K562 (cell line): ENCODE measurements at regions not wholly inside any gene's neighbourhood (a gene's known extent, or its start where the extent isn't known, plus 50 kb on each side); places are given as distances from the start of the nearest gene placed in this dataset.

ENCODE experiments used
- ATAC-seq: fragments of 200-7000 bp; cut with Tn5 transposase; 3 replicates; pipeline ENCODE4 v1.9.1; 2020; ENCODE audit warnings: moderate library complexity
- BruUV-seq: library from RNA; stranded (reverse); fragments of 400-500 nt; replicated peaks from 2 replicates; lab custom pipeline; 2021; lab: Mats Ljungman, UMichigan
- CTCF ChIA-PET: fragments of 300-600 bp; formaldehyde crosslinking; extraction: SDS; loops from one replicate; lab custom pipeline; 2021; ENCODE audit warnings: low intra/inter-chr PET ratio; lab: Yijun Ruan, JAX
- POLR2A ChIA-PET: fragments of 300-600, 350-650 bp; sonication (Branson Sonifier 250); formaldehyde crosslinking; extraction: SDS; loops from one replicate; lab custom pipeline; 2021; ENCODE audit warnings: antibody characterized with exemption, inconsistent platforms; lab: Yijun Ruan, JAX
- DNase-seq, 4 experiments: peaks; one replicate each; pipeline versions ENCODE4 v3.0.0 to v3.0.0-alpha.2; 2011 to 2018; ENCODE audit warnings: low spot score in 3 of 4, mixed read lengths in 3 of 4; ENCODE audit errors: extremely low read depth in 1 of 4
- FAIRE-seq: peaks from 2 replicates; lab custom pipeline; 2011; peaks lifted over from hg19 to GRCh38; lab: Jason Lieb, UNC
- H2AFZ ChIP-seq: 2 replicates; pipeline ENCODE4 v1.6.0; 2011; ENCODE audit warnings: low read depth, low read length, control low read depth, inconsistent platforms
- H3K27ac ChIP-seq: fragments of 200-600 bp; 3 replicates; pipeline ENCODE4 v1.8.0; 2011; ENCODE audit warnings: low read depth, mild to moderate bottlenecking, control low read depth, inconsistent platforms, low read length, moderate library complexity, mixed read lengths; ENCODE audit errors: extremely low read depth
- H3K27me3 ChIP-seq, 2 experiments: fragments of 300-600 bp in 1 of 2; 2 replicates in 1 of 2; 3 replicates in 1 of 2; pipeline versions ENCODE4 v1.6.0 to v1.8.0; 2011; ENCODE audit warnings: inconsistent platforms in 2 of 2, low read length in 2 of 2, mild to moderate bottlenecking in 1 of 2, mixed read lengths in 1 of 2, moderate library complexity in 1 of 2; ENCODE audit not compliant: control insufficient read depth in 2 of 2, insufficient read depth in 2 of 2
- H3K36me3 ChIP-seq: fragments of 300-600 bp; 3 replicates; pipeline ENCODE4 v1.8.0; 2011; ENCODE audit warnings: mild to moderate bottlenecking, low read length, inconsistent platforms; ENCODE audit not compliant: control insufficient read depth, insufficient read depth
- H3K4me1 ChIP-seq, 2 experiments: fragments of 200-600 bp in 1 of 2; replicated peaks in 1 of 2; 2 replicates in 1 of 2; 3 replicates in 1 of 2; pipeline versions ENCODE4 v1.5.1 to v1.8.0; 2011; ENCODE audit warnings: inconsistent platforms in 2 of 2, low read length in 2 of 2, mild to moderate bottlenecking in 1 of 2, mixed read lengths in 1 of 2, moderate library complexity in 1 of 2; ENCODE audit not compliant: control insufficient read depth in 2 of 2, insufficient read depth in 2 of 2
- H3K4me2 ChIP-seq: 2 replicates; pipeline ENCODE4 v1.6.1; 2011; ENCODE audit warnings: low read length, control low read depth, inconsistent platforms, mixed read lengths; ENCODE audit not compliant: insufficient read depth
- H3K4me3 ChIP-seq: fragments of 200-600 bp; sonication (generic), shearing (Covaris generic); 2 replicates; pipeline ENCODE4 v1.5.1; 2016; ENCODE audit warnings: control low read depth, inconsistent platforms
- H3K79me2 ChIP-seq: fragments of 200-600 bp; 3 replicates; pipeline ENCODE4 v1.8.0; 2011; ENCODE audit warnings: low read length, inconsistent platforms; ENCODE audit not compliant: control insufficient read depth, insufficient read depth
- H3K9ac ChIP-seq, 2 experiments: 2 replicates each; pipeline versions ENCODE4 v1.6.0 to v1.6.1; 2011; ENCODE audit warnings: low read depth in 2 of 2, low read length in 2 of 2, control low read depth in 1 of 2, inconsistent platforms in 1 of 2, mild to moderate bottlenecking in 1 of 2, mixed read lengths in 1 of 2; ENCODE audit not compliant: insufficient read depth in 1 of 2
- H3K9me1 ChIP-seq: one replicate; pipeline ENCODE4 v1.6.0; 2011; ENCODE audit warnings: inconsistent platforms, mild to moderate bottlenecking, low read length, moderate library complexity; ENCODE audit not compliant: control insufficient read depth, insufficient read depth
- H3K9me3 ChIP-seq: replicated peaks from 2 replicates; pipeline ENCODE4 v1.5.1; 2011; ENCODE audit warnings: low read depth, low read length, inconsistent platforms; ENCODE audit not compliant: control insufficient read depth, insufficient read depth
- H4K20me1 ChIP-seq: replicated peaks from 2 replicates; pipeline ENCODE4 v1.6.1; 2011; ENCODE audit warnings: low read length, inconsistent platforms, mixed read lengths; ENCODE audit not compliant: control insufficient read depth, insufficient read depth
- ARHGAP35 ChIP-seq: fragments of 450-650 bp; IDR thresholded peaks from 2 replicates; pipeline ENCODE4 v1.6.1; 2018; ENCODE audit not compliant: partially characterized antibody
- BHLHE40 ChIP-seq: IDR thresholded peaks from 2 replicates; pipeline ENCODE4 v1.6.1; 2011; ENCODE audit warnings: low read length, improper control_type of control experiment
- ETV1 ChIP-seq: fragments of 450-650 bp; conservative IDR thresholded peaks from 2 replicates; pipeline ENCODE4 v1.6.1; 2016; ENCODE audit warnings: missing genetic modification characterization, control low read depth, low read depth, missing compliant biosample characterization
- YY1 ChIP-seq, 3 experiments: IDR thresholded peaks; 2 replicates each; pipeline ENCODE4 v1.6.1; 2011; ENCODE audit warnings: low read length in 2 of 3, mild to moderate bottlenecking in 2 of 3, moderate library complexity in 2 of 3, borderline replicate concordance in 1 of 3, control low read depth in 1 of 3, low read depth in 1 of 3; ENCODE audit not compliant: insufficient read depth in 3 of 3, insufficient replicate concordance in 2 of 3, control insufficient read depth in 1 of 3, insufficient read length in 1 of 3; ENCODE audit errors: extremely low read depth in 1 of 3
- ZNF232 ChIP-seq: sonication (generic); formaldehyde crosslinking; IDR thresholded peaks from 2 replicates; pipeline ENCODE4 v1.8.0; 2022; ENCODE audit warnings: mild to moderate bottlenecking, missing genetic modification reagents
- ZNF41 ChIP-seq: fragments of 250-450 bp; sonication (Bioruptor Pico); conservative IDR thresholded peaks from 2 replicates; pipeline ENCODE4 v1.4.0; 2020; ENCODE audit warnings: mild to moderate bottlenecking
- WGBS: fragments of 100-300 bp; shearing (Covaris generic); methylation state at CpG from one replicate; pipeline ENCODE4 v1.1.6; 2016; ENCODE audit warnings: low coverage, mixed read lengths; ENCODE audit not compliant: insufficient coverage; ENCODE audit errors: missing lambda C conversion rate; 5-methylcytosine and 5-hydroxymethylcytosine counted together
- in situ Hi-C: fragments of 300-500 bp; cut with MboI; formaldehyde crosslinking; loops from 4 replicates; pipeline ENCODE4 v1.15.0; 2018; ENCODE audit warnings: inconsistent platforms, mixed read lengths
- intact Hi-C: fragments of 100-400 bp; cut with micrococcal nuclease; formaldehyde crosslinking; loops from 2 replicates; pipeline ENCODE4 v1.14.2; 2022
- TF ChIP-seq, protein P1 (sequence below): fragments of 250-450 bp; sonication (Bioruptor Pico); IDR thresholded peaks from 2 replicates; pipeline ENCODE4 v1.5.0; 2021; ENCODE audit warnings: mild to moderate bottlenecking, borderline replicate concordance
- TF ChIP-seq, protein P2 (sequence below): fragments of 200-800 bp; sonication (Bioruptor generic); IDR thresholded peaks from 2 replicates; pipeline ENCODE4 v1.6.1; 2017; ENCODE audit warnings: missing genetic modification characterization, missing compliant biosample characterization

DNA sequence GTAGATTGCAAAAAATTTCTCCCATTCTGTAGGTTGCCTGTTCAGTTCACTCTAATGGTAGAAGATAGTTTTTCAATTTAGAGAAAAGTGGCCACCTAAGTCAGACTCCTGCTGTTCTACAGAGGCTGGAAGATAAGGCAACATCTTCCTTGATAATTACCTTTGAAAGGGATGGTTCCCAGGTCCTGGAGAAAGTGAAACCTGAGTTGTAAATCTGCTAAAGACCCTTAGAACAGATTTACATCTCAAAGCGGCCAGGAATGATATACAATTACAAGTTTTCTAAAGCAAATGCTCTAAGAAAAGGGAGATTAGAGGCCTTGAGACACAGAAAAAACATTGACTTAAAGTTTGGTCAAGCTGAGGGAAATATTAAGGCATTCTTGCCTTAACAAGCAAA lies 1350.2 kb upstream of the FAM98A start:
- Histone ChIP-seq H3K27ac (no peak overlapping the region), H3K27me3 (no peaks in the 10 kb centered on the region), H3K4me3 (no peak overlapping the region), H3K36me3 (no peaks in the 10 kb centered on the region), H3K9me1 (no peaks in the 10 kb centered on the region), H3K4me1 (no peaks in the 10 kb centered on the region), H3K79me2 (no peaks in the 10 kb centered on the region), H2AFZ (no peak overlapping the region), H3K9me3 (peaks cover 2% of the 10 kb centered on the region; the same call in 1 of the 2 replicates), H4K20me1 (no peaks in the 10 kb centered on the region), H3K4me2 (no peak overlapping the region)
- intact Hi-C loops = no loop called here
- FAIRE-seq (no peak), DNase-seq (no peak), ATAC-seq (no peak)
- ChIA-PET POLR2A (no interaction called here), CTCF (no interaction called here)
- WGBS = 0% methylated on average over 1 of the region's 1 CpG
- BruUV-seq = no TSS peak
- TF ChIP-seq ETV1 (no peak), ZNF232 (CRISPR knock-in tag) (no peak), ZNF41 (CRISPR knock-in tag) (no peak), BHLHE40 (no peak), YY1 (IDR thresholded peaks at IDR 0.05; ENCODE audit: borderline replicate concordance in 1 of 3, control insufficient read depth in 1 of 3, extremely low read depth in 1 of 3, insufficient read depth in 3 of 3, insufficient read length in 1 of 3, insufficient replicate concordance in 2 of 3, low read depth in 1 of 3, low read length in 2 of 3) (no peak), ARHGAP35 (no peak)
- TF ChIP-seq, protein P1, sequence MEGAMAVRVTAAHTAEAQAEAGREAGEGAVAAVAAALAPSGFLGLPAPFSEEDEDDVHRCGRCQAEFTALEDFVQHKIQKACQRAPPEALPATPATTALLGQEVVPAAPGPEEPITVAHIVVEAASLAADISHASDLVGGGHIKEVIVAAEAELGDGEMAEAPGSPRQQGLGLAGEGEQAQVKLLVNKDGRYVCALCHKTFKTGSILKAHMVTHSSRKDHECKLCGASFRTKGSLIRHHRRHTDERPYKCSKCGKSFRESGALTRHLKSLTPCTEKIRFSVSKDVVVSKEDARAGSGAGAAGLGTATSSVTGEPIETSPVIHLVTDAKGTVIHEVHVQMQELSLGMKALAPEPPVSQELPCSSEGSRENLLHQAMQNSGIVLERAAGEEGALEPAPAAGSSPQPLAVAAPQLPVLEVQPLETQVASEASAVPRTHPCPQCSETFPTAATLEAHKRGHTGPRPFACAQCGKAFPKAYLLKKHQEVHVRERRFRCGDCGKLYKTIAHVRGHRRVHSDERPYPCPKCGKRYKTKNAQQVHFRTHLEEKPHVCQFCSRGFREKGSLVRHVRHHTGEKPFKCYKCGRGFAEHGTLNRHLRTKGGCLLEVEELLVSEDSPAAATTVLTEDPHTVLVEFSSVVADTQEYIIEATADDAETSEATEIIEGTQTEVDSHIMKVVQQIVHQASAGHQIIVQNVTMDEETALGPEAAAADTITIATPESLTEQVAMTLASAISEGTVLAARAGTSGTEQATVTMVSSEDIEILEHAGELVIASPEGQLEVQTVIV = no peak
- TF ChIP-seq, protein P2, sequence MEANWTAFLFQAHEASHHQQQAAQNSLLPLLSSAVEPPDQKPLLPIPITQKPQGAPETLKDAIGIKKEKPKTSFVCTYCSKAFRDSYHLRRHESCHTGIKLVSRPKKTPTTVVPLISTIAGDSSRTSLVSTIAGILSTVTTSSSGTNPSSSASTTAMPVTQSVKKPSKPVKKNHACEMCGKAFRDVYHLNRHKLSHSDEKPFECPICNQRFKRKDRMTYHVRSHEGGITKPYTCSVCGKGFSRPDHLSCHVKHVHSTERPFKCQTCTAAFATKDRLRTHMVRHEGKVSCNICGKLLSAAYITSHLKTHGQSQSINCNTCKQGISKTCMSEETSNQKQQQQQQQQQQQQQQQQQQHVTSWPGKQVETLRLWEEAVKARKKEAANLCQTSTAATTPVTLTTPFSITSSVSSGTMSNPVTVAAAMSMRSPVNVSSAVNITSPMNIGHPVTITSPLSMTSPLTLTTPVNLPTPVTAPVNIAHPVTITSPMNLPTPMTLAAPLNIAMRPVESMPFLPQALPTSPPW (CRISPR knock-in tag) = no peak
- TF ChIP-seq, all 486 proteins: peak for 0
- in situ Hi-C loops = no loop called here
- H3K9ac ChIP-seq = no peak overlapping the region
